ENCODE measurements at regions not wholly inside any gene's neighbourhood (a gene's known extent, or its start where the extent isn't known, plus 50 kb on each side); places are given as distances from the start of the nearest gene placed in this dataset.

DNA sequence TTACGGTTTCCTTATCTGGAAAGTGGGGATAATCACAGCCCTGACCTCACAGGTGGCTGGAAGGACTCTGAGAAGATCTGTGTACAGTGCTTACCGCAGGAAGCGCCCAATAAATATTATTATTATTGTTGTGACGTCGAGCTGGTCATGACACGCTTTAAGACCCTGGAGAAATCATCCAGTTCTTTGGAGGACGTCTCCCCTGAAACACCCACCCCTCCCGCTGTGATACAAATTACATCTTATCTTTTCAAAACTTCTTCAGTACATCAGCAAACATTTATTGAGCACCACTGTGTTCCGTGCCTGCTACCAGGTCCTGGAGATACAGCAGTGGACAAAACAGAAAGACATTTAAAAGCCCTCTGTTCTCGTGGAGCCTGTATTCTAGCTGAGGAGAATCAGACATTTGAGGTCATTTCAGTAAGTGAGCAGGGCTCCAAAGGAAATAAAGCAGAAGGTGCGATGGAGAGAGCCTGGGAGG lies 118.7 kb downstream of the CEBPB start:
- no peak for ATAC-seq
- TF ChIP-seq, protein P1, sequence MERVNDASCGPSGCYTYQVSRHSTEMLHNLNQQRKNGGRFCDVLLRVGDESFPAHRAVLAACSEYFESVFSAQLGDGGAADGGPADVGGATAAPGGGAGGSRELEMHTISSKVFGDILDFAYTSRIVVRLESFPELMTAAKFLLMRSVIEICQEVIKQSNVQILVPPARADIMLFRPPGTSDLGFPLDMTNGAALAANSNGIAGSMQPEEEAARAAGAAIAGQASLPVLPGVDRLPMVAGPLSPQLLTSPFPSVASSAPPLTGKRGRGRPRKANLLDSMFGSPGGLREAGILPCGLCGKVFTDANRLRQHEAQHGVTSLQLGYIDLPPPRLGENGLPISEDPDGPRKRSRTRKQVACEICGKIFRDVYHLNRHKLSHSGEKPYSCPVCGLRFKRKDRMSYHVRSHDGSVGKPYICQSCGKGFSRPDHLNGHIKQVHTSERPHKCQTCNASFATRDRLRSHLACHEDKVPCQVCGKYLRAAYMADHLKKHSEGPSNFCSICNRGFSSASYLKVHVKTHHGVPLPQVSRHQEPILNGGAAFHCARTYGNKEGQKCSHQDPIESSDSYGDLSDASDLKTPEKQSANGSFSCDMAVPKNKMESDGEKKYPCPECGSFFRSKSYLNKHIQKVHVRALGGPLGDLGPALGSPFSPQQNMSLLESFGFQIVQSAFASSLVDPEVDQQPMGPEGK (CRISPR knock-in tag; IDR thresholded peaks at IDR 0.05; ENCODE audit: borderline replicate concordance) = no peak
- no peak for TF ChIP-seq OSR1 (CRISPR knock-in tag; IDR thresholded peaks at IDR 0.05)
- TF ChIP-seq, protein P2, sequence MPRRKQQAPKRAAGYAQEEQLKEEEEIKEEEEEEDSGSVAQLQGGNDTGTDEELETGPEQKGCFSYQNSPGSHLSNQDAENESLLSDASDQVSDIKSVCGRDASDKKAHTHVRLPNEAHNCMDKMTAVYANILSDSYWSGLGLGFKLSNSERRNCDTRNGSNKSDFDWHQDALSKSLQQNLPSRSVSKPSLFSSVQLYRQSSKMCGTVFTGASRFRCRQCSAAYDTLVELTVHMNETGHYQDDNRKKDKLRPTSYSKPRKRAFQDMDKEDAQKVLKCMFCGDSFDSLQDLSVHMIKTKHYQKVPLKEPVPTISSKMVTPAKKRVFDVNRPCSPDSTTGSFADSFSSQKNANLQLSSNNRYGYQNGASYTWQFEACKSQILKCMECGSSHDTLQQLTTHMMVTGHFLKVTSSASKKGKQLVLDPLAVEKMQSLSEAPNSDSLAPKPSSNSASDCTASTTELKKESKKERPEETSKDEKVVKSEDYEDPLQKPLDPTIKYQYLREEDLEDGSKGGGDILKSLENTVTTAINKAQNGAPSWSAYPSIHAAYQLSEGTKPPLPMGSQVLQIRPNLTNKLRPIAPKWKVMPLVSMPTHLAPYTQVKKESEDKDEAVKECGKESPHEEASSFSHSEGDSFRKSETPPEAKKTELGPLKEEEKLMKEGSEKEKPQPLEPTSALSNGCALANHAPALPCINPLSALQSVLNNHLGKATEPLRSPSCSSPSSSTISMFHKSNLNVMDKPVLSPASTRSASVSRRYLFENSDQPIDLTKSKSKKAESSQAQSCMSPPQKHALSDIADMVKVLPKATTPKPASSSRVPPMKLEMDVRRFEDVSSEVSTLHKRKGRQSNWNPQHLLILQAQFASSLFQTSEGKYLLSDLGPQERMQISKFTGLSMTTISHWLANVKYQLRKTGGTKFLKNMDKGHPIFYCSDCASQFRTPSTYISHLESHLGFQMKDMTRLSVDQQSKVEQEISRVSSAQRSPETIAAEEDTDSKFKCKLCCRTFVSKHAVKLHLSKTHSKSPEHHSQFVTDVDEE (CRISPR knock-in tag; IDR thresholded peaks at IDR 0.05) = no peak

DNA sequence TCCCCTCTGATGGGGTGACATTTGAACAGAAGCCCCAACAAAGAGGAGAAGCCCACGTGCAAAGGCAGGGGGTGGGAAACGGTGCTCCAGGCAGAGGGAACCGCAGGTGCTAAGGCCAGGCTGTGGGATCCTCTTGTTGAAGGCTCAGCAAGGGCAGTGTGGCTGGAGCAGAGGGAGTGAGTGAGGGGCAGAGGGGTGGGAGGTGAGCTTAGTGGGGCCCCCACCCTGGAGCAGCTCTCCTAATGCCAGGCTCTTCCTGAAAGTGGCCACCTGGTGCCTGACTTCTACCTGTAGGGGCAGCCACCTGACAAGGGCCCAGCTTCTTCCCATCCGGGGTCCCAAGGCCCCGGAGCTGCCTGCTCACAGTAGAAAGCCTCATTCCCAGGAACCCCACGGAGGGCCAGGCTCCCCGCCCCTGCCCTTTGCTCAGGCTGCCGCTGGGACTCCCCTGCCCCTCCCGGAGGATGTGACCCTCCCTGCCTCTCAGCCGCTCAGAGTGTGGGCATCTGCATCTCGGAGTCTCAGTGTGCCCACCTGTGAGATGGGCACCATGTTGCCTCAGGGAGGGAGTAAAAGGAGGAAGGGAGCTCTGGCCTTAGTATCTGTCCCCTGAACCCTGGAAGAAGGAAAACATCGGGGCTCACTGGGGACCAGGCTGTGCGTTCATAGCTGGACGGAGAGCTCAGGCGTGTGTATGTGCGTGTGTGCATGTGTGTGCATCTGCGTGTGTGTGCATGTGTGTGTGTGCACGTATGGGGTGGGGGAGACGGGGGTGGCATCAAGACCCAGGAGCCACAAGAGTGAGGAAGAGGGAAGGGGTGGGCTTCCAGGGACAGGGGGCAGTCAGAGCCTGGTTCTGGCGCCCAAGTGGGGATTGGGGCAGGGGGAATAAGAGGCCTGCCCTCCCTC lies 119.4 kb downstream of the CEBPB start:
- no peak for ATAC-seq

DNA sequence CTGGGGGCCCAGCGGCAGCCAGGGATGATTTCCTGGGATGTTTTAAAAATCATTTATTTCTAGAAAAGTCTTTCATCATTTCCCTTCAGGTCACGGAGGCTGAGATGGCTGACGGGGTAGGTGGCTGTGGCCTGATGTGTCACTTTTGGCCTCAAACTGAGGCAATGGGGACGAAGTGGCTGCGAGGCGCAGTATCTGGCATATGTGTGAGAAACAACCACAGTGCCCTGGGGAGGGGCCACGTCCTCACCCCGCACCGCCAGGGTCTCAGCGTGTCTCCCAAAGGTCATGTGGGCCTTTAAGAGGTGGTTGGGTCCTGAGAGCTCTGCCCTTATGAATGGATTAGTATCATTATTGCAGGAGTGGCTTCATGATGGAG lies 120.0 kb downstream of the CEBPB start:
- no peak for ATAC-seq
- no peak for TF ChIP-seq GLIS3 (CRISPR knock-in tag; IDR thresholded peaks at IDR 0.05)
- TF ChIP-seq, protein P3, sequence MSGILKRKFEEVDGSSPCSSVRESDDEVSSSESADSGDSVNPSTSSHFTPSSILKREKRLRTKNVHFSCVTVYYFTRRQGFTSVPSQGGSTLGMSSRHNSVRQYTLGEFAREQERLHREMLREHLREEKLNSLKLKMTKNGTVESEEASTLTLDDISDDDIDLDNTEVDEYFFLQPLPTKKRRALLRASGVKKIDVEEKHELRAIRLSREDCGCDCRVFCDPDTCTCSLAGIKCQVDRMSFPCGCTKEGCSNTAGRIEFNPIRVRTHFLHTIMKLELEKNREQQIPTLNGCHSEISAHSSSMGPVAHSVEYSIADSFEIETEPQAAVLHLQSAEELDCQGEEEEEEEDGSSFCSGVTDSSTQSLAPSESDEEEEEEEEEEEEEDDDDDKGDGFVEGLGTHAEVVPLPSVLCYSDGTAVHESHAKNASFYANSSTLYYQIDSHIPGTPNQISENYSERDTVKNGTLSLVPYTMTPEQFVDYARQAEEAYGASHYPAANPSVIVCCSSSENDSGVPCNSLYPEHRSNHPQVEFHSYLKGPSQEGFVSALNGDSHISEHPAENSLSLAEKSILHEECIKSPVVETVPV (CRISPR knock-in tag; IDR thresholded peaks at IDR 0.05) = no peak
- TF ChIP-seq, protein P4, sequence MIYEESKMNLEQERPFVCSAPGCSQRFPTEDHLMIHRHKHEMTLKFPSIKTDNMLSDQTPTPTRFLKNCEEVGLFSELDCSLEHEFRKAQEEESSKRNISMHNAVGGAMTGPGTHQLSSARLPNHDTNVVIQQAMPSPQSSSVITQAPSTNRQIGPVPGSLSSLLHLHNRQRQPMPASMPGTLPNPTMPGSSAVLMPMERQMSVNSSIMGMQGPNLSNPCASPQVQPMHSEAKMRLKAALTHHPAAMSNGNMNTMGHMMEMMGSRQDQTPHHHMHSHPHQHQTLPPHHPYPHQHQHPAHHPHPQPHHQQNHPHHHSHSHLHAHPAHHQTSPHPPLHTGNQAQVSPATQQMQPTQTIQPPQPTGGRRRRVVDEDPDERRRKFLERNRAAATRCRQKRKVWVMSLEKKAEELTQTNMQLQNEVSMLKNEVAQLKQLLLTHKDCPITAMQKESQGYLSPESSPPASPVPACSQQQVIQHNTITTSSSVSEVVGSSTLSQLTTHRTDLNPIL (CRISPR knock-in tag; IDR thresholded peaks at IDR 0.05; ENCODE audit: low read depth) = no peak
- TF ChIP-seq, protein P5, sequence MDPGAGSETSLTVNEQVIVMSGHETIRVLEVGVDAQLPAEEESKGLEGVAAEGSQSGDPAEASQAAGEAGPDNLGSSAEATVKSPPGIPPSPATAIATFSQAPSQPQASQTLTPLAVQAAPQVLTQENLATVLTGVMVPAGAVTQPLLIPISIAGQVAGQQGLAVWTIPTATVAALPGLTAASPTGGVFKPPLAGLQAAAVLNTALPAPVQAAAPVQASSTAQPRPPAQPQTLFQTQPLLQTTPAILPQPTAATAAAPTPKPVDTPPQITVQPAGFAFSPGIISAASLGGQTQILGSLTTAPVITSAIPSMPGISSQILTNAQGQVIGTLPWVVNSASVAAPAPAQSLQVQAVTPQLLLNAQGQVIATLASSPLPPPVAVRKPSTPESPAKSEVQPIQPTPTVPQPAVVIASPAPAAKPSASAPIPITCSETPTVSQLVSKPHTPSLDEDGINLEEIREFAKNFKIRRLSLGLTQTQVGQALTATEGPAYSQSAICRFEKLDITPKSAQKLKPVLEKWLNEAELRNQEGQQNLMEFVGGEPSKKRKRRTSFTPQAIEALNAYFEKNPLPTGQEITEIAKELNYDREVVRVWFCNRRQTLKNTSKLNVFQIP (CRISPR knock-in tag; IDR thresholded peaks at IDR 0.05; ENCODE audit: borderline replicate concordance, low read depth) = no peak
- no peak for TF ChIP-seq SNAI2 (CRISPR knock-in tag; IDR thresholded peaks at IDR 0.05)
- TF ChIP-seq, protein P1 (CRISPR knock-in tag; IDR thresholded peaks at IDR 0.05; ENCODE audit: borderline replicate concordance) = no peak
- no peak for TF ChIP-seq ZFP30 (CRISPR knock-in tag; IDR thresholded peaks at IDR 0.05)
- TF ChIP-seq ZNF8 (CRISPR knock-in tag; IDR thresholded peaks at IDR 0.05) = no peak
- no peak for TF ChIP-seq ARNTL (CRISPR knock-in tag; IDR thresholded peaks at IDR 0.05; ENCODE audit: borderline replicate concordance, low read depth)
- TF ChIP-seq, protein P2 (CRISPR knock-in tag; IDR thresholded peaks at IDR 0.05) = no peak
- no peak for TF ChIP-seq ZC3H10 (CRISPR knock-in tag; IDR thresholded peaks at IDR 0.05)
- no peak for TF ChIP-seq ISL1 (CRISPR knock-in tag; IDR thresholded peaks at IDR 0.05)
- no peak for TF ChIP-seq CSDC2 (CRISPR knock-in tag; IDR thresholded peaks at IDR 0.05)
- no peak for TF ChIP-seq ZFP3 (CRISPR knock-in tag; IDR thresholded peaks at IDR 0.05)
- no peak for TF ChIP-seq PPARA (CRISPR knock-in tag; IDR thresholded peaks at IDR 0.05; ENCODE audit: borderline replicate concordance)

More for the DNA sequence above, 119.4 kb downstream of the CEBPB start:
- TF ChIP-seq GLIS3 (CRISPR knock-in tag; IDR thresholded peaks at IDR 0.05) = no peak
- TF ChIP-seq, protein P2 (CRISPR knock-in tag; IDR thresholded peaks at IDR 0.05) = no peak
- no peak for TF ChIP-seq ZNF8 (CRISPR knock-in tag; IDR thresholded peaks at IDR 0.05)

Measured in SK-N-SH treated with all-trans-retinoic acid at 6 μM for 48 hours (cell line).